Activated B cell treated with CpG ODN at 0.5 μM for 24 hours (primary cell): ENCODE measurements at regions not wholly inside any gene's neighbourhood (a gene's known extent, or its start where the extent isn't known, plus 50 kb on each side); places are given as distances from the start of the nearest gene placed in this dataset.
"Not testable (repeated sequence)": the region's sequence is repeated elsewhere in the genome, so short reads cannot be mapped to it uniquely, and the experiment has no call there.

Experiments used
- ATAC-seq: fragments of 200-7000 bp; cut with Tn5 transposase; one replicate; pipeline ENCODE4 v1.10.0; 2021; ENCODE audit warnings: low read depth, mild to moderate bottlenecking, moderate library complexity
- CTCF ChIA-PET: fragments of 350-600 bp; sonication (Branson Sonifier 250); formaldehyde crosslinking; loops from one replicate; lab custom pipeline; 2021; ENCODE audit warnings: antibody characterized with exemption; lab: Charles Lee
- POLR2A ChIA-PET: fragments of 350-600 bp; sonication (Branson Sonifier 250); formaldehyde crosslinking; loops from one replicate; lab custom pipeline; 2021; ENCODE audit warnings: antibody characterized with exemption; lab: Charles Lee
- DNase-seq: peaks from one replicate; pipeline ENCODE4 v3.0.0; 2022
- H3K27ac Mint-ChIP-seq: one replicate; pipeline ENCODE4 v1.8.0; 2020; ENCODE audit warnings: mixed read lengths
- H3K27me3 Mint-ChIP-seq: one replicate; pipeline ENCODE4 v1.8.0; 2021; ENCODE audit warnings: mixed read lengths
- H3K36me3 Mint-ChIP-seq: one replicate; pipeline ENCODE4 v1.8.0; 2021; ENCODE audit warnings: low read depth, mixed read lengths
- H3K4me1 Mint-ChIP-seq: one replicate; pipeline ENCODE4 v1.8.0; 2021; ENCODE audit warnings: mixed read lengths
- H3K4me3 Mint-ChIP-seq: one replicate; pipeline ENCODE4 v1.8.0; 2020; ENCODE audit warnings: mild to moderate bottlenecking, mixed read lengths
- H3K9me3 Mint-ChIP-seq: one replicate; pipeline ENCODE4 v1.8.0; 2020; ENCODE audit warnings: mixed read lengths
- intact Hi-C: fragments of 100-400 bp; cut with micrococcal nuclease; formaldehyde crosslinking; loops from one replicate; pipeline ENCODE4 v1.15.1; 2024
- TF ChIP-seq, protein P1 (sequence below): fragments of 200-600 bp; IDR thresholded peaks from one replicate; pipeline ENCODE4 v1.8.0; 2022; ENCODE audit warnings: antibody characterized with exemption, mild to moderate bottlenecking

DNA sequence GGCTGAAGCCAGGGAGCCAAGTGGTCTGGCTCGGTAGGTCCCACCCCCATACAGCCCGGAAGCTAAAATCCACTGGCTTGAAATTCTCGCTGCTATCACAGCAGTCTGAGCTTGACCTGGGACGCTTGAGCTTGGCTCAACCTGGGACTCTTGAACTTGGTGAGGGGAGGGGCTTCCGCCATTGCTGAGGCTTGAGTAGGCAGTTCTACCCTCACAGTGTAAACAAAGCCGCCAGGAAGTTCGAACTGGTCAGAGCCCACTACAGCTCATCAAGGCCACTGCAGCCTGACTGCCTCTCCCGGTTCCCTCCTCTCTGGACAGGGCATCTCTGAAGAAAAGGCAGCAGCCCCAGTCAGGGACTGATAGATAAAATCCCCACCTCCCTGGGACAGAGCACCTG lies 1337.7 kb downstream of the HACE1 start:
- DNase-seq (no peak), ATAC-seq (no peak)
- H3K27me3 Mint-ChIP-seq, result no peaks in the 10 kb centered on the region
- H3K9me3 Mint-ChIP-seq, result no peaks in the 10 kb centered on the region
- intact Hi-C loops, result no loop called here
- no peak overlapping the region for H3K4me3 Mint-ChIP-seq
- no peak overlapping the region for H3K27ac Mint-ChIP-seq
- CTCF ChIA-PET, result no interaction called here
- H3K4me1 Mint-ChIP-seq, result no peaks in the 10 kb centered on the region
- H3K36me3 Mint-ChIP-seq, result no peaks in the 10 kb centered on the region
- TF ChIP-seq, protein P1, sequence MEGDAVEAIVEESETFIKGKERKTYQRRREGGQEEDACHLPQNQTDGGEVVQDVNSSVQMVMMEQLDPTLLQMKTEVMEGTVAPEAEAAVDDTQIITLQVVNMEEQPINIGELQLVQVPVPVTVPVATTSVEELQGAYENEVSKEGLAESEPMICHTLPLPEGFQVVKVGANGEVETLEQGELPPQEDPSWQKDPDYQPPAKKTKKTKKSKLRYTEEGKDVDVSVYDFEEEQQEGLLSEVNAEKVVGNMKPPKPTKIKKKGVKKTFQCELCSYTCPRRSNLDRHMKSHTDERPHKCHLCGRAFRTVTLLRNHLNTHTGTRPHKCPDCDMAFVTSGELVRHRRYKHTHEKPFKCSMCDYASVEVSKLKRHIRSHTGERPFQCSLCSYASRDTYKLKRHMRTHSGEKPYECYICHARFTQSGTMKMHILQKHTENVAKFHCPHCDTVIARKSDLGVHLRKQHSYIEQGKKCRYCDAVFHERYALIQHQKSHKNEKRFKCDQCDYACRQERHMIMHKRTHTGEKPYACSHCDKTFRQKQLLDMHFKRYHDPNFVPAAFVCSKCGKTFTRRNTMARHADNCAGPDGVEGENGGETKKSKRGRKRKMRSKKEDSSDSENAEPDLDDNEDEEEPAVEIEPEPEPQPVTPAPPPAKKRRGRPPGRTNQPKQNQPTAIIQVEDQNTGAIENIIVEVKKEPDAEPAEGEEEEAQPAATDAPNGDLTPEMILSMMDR, result no peak
- POLR2A ChIA-PET, result no interaction called here

- H3K36me3 Mint-ChIP-seq, result no peaks in the 10 kb centered on the region
- DNase-seq, result no peak
- TF ChIP-seq, protein P1, result no peak
- ChIA-PET POLR2A (no interaction called here), CTCF (no interaction called here)
- H3K9me3 Mint-ChIP-seq, result no peaks in the 10 kb centered on the region
- intact Hi-C loops, result no loop called here
- no peak overlapping the region for H3K4me3 Mint-ChIP-seq
- H3K27ac Mint-ChIP-seq, result no peak overlapping the region
- no peak for ATAC-seq
- H3K27me3 Mint-ChIP-seq, result no peaks in the 10 kb centered on the region
- no peaks in the 10 kb centered on the region for H3K4me1 Mint-ChIP-seq
Measured at GRCh38 chr6:103516336-103516735, 1343.4 kb downstream of the HACE1 start.

GRCh38 chr6:103507052-103507451 lies 1352.7 kb downstream of the HACE1 start:
- H3K9me3 Mint-ChIP-seq, result peaks cover 2% of the 10 kb centered on the region
- ATAC-seq, result no peak
- DNase-seq, result no peak
- ChIA-PET CTCF (no interaction called here), POLR2A (no interaction called here)
- H3K36me3 Mint-ChIP-seq, result no peaks in the 10 kb centered on the region
- no peaks in the 10 kb centered on the region for H3K4me1 Mint-ChIP-seq
- H3K27me3 Mint-ChIP-seq, result no peaks in the 10 kb centered on the region
- intact Hi-C loops, result no loop called here
- TF ChIP-seq, protein P1, result no peak
- no peak overlapping the region for H3K4me3 Mint-ChIP-seq
- H3K27ac Mint-ChIP-seq, result no peak overlapping the region

GRCh38 chr6:103505155-103505518 lies 1354.6 kb downstream of the HACE1 start:
- ChIA-PET POLR2A (no interaction called here), CTCF (no interaction called here)
- DNase-seq (no peak), ATAC-seq (no peak)
- intact Hi-C loops, result no loop called here
- no peak overlapping the region for H3K4me3 Mint-ChIP-seq
- no peaks in the 10 kb centered on the region for H3K27me3 Mint-ChIP-seq
- peaks cover 2% of the 10 kb centered on the region for H3K9me3 Mint-ChIP-seq
- H3K36me3 Mint-ChIP-seq, result no peaks in the 10 kb centered on the region
- H3K27ac Mint-ChIP-seq, result no peak overlapping the region
- TF ChIP-seq, protein P1, result no peak
- no peaks in the 10 kb centered on the region for H3K4me1 Mint-ChIP-seq

DNA sequence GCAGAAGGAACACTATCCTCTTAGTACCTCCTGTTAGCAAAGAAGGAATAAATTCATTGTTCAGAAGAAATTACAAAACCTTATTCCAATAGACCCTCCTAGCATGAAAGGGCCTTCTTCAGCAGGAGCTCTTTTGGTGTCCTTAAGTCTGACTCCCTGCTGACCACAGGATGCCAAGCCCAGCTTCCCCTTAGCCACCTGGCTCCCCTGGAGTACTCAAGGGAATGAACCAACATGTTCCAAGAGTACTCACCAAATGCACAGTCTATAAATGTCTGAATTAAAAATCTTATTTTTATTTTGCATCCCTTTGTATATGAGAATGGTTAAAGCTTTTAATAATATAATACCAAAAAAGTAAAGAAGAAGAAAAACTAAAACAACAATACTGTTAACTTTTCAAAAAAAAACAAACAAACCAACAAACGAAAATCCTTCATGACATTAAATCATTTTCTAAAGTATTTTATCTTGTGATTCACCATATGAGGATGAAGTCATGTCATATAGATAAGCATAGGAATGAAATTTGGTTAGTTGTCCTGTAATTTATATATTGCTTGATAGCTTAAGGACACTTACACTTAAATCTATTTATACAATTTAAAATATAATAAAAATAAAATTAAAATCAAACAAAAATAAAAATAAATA lies 1355.1 kb downstream of the HACE1 start:
- ATAC-seq (no peak), DNase-seq (no peak)
- Mint-ChIP-seq H3K36me3 (no peaks in the 10 kb centered on the region), H3K9me3 (peaks cover 2% of the 10 kb centered on the region), H3K27me3 (no peaks in the 10 kb centered on the region), H3K4me3 (no peak overlapping the region), H3K27ac (no peak overlapping the region), H3K4me1 (no peaks in the 10 kb centered on the region)
- POLR2A ChIA-PET, result no interaction called here
- CTCF ChIA-PET, result no interaction called here
- intact Hi-C loops, result no loop called here
- TF ChIP-seq, protein P1, result no peak

DNA sequence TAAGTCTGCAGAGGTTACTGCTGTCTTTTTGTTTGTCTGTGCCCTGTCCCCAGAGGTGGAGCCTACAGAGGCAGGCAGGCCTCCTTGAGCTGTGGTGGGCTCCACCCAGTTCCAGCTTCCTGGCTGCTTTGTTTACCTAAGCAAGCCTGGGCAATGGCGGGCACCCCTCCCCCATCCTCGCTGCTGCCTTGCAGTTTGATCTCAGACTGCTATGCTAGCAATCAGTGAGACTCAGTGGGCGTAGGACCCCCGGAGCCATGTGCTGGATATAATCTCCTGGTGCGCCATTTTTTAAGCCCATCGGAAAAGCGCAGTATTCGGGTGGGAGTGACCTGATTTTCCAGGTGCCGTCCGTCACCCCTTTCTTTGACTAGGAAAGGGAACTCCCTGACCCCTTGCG lies 1363.1 kb downstream of the HACE1 start:
- POLR2A ChIA-PET, CTCF ChIA-PET, H3K9me3 Mint-ChIP-seq, H3K36me3 Mint-ChIP-seq, intact Hi-C loops, ATAC-seq, DNase-seq, H3K27me3 Mint-ChIP-seq, H3K4me1 Mint-ChIP-seq, H3K4me3 Mint-ChIP-seq, H3K27ac Mint-ChIP-seq: not testable (repeated sequence)
